Cardiac fibroblast (primary cell): ENCODE measurements at regions not wholly inside any gene's neighbourhood (a gene's known extent, or its start where the extent isn't known, plus 50 kb on each side); places are given as distances from the start of the nearest gene placed in this dataset.
"Not testable (repeated sequence)": the region's sequence is repeated elsewhere in the genome, so short reads cannot be mapped to it uniquely, and the experiment has no call there.

Source experiments
- DNase-seq, 2 donors: peaks; one replicate each; pipeline versions ENCODE4 v3.0.0 to v3.0.0-alpha.2; 2010; ENCODE audit warnings: low read depth in 2 of 2
- H3K4me3 ChIP-seq, 2 donors: replicated peaks in 1 of 2; 1 replicate in 1 of 2; 2 replicates in 1 of 2; pipeline ENCODE4 v1.5.1; 2011; ENCODE audit warnings: low read depth in 2 of 2, low read length in 2 of 2, mild to moderate bottlenecking in 2 of 2, moderate library complexity in 1 of 2
- CTCF ChIP-seq: IDR thresholded peaks from one replicate; pipeline ENCODE4 v1.5.1; 2011; ENCODE audit warnings: low read depth, mild to moderate bottlenecking, low read length, inconsistent platforms

GRCh38 chr6:99145738-99146137 is 198.0 kb upstream of the FBXL4 start:
- no peak overlapping the region for H3K4me3 ChIP-seq
- no peak for TF ChIP-seq CTCF
- no peak for DNase-seq

- H3K4me3 ChIP-seq, result no peak overlapping the region
- TF ChIP-seq CTCF, result no peak
These were observed 195.5 kb upstream of the FBXL4 start for GRCh38 chr6:99143108-99143861.

GRCh38 chr6:99141906-99142305 is 194.2 kb upstream of the FBXL4 start:
- DNase-seq, H3K4me3 ChIP-seq: not testable (repeated sequence)

More at GRCh38 chr6:99143108-99143861, 195.5 kb upstream of the FBXL4 start:
- DNase-seq, result no peak

- no peak for DNase-seq
- TF ChIP-seq CTCF, result no peak
These were observed 190.7 kb upstream of the FBXL4 start for GRCh38 chr6:99138445-99138844.

GRCh38 chr6:99137314-99137713 is 189.6 kb upstream of the FBXL4 start:
- no peak for DNase-seq
- H3K4me3 ChIP-seq, result no peak overlapping the region
- no peak for TF ChIP-seq CTCF

More at GRCh38 chr6:99138445-99138844, 190.7 kb upstream of the FBXL4 start:
- H3K4me3 ChIP-seq, result no peak overlapping the region

GRCh38 chr6:99136488-99136887 is 188.7 kb upstream of the FBXL4 start:
- no peak for TF ChIP-seq CTCF
- no peak for DNase-seq
- H3K4me3 ChIP-seq, result no peak overlapping the region

- no peak for DNase-seq
- H3K4me3 ChIP-seq, result no peak overlapping the region
- no peak for TF ChIP-seq CTCF
These were observed 184.4 kb upstream of the FBXL4 start for GRCh38 chr6:99132026-99132635.
